ENCODE measurements at regions not wholly inside any gene's neighbourhood (a gene's known extent, or its start where the extent isn't known, plus 50 kb on each side); places are given as distances from the start of the nearest gene placed in this dataset.

DNA sequence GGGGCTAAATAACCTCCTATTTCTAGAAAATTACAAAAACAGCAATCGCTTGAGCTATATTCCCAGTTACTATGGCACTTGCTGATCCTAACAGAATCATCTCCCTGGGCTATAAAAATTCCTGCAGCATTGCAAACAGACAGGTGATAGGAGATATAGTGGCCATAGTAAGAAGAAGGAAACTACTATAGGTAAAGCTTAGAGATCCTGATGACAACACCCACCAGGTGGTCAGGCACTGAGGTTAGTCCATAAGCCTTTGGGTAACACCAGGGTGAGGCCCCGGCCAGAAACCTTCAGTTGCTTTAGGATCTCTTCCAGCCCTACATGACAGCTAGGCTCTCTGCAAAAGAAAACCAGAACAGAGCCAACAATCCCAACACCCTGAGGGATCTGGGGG is 197.9 kb upstream of the PPP1R2C start:
- ChIA-PET CTCF (no interaction called here), POLR2A (no interaction called here)
- peaks cover 2% of the 10 kb centered on the region for H3K9me3 Mint-ChIP-seq
- H3K36me3 Mint-ChIP-seq (ENCODE audit: low read depth) = no peaks in the 10 kb centered on the region
- intact Hi-C loops (cut with micrococcal nuclease) = no loop called here
- no peak for DNase-seq
- H3K27me3 Mint-ChIP-seq = no peaks in the 10 kb centered on the region
- TF ChIP-seq, protein P1, sequence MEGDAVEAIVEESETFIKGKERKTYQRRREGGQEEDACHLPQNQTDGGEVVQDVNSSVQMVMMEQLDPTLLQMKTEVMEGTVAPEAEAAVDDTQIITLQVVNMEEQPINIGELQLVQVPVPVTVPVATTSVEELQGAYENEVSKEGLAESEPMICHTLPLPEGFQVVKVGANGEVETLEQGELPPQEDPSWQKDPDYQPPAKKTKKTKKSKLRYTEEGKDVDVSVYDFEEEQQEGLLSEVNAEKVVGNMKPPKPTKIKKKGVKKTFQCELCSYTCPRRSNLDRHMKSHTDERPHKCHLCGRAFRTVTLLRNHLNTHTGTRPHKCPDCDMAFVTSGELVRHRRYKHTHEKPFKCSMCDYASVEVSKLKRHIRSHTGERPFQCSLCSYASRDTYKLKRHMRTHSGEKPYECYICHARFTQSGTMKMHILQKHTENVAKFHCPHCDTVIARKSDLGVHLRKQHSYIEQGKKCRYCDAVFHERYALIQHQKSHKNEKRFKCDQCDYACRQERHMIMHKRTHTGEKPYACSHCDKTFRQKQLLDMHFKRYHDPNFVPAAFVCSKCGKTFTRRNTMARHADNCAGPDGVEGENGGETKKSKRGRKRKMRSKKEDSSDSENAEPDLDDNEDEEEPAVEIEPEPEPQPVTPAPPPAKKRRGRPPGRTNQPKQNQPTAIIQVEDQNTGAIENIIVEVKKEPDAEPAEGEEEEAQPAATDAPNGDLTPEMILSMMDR (IDR thresholded peaks at IDR 0.05) = no peak
- no peak for ATAC-seq
- peaks cover 5% of the 10 kb centered on the region for H3K4me1 Mint-ChIP-seq (ENCODE audit: low read depth)
- H3K27ac Mint-ChIP-seq = no peak overlapping the region
- H3K4me3 Mint-ChIP-seq = no peak overlapping the region

DNA sequence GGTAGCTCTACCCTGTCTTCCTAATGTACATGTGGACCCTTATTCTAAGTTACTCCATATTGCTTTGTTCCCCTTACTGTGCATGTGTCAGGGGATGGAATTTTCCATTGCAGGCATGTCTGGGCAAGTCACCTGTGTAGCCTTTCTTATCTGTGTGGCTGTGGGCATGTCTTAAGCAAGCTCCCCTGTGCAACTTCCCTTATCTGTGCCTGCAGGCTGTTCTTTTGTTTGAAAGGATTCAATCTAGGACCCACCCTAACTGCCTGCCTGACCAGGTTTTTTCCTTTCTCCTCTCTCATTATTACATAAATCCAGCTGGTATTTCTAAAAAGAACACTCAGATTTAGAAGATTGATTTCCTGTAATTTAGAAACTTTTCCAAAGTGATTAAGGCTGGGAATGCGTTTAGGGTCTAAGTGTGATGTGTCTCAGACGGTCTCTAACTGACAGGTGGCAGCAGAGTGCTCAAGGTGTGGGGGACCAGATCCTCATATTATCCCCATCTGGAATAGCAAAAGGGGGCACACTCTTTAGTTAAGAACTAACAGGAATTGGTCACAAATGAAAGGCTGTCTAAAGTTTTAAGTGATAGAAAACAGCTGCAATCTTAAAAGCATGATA is 198.9 kb upstream of the PPP1R2C start:
- intact Hi-C loops (cut with micrococcal nuclease) = no loop called here
- DNase-seq = no peak
- no peaks in the 10 kb centered on the region for H3K36me3 Mint-ChIP-seq (ENCODE audit: low read depth)
- peaks cover 5% of the 10 kb centered on the region for H3K4me1 Mint-ChIP-seq (ENCODE audit: low read depth)
- H3K9me3 Mint-ChIP-seq = peaks cover 2% of the 10 kb centered on the region
- H3K27ac Mint-ChIP-seq = peak overlapping the region; percentile 20
- TF ChIP-seq, protein P1 (IDR thresholded peaks at IDR 0.05) = no peak
- no peak overlapping the region for H3K4me3 Mint-ChIP-seq
- CTCF ChIA-PET = no interaction called here
- POLR2A ChIA-PET = no interaction called here
- no peaks in the 10 kb centered on the region for H3K27me3 Mint-ChIP-seq
- ATAC-seq = no peak

DNA sequence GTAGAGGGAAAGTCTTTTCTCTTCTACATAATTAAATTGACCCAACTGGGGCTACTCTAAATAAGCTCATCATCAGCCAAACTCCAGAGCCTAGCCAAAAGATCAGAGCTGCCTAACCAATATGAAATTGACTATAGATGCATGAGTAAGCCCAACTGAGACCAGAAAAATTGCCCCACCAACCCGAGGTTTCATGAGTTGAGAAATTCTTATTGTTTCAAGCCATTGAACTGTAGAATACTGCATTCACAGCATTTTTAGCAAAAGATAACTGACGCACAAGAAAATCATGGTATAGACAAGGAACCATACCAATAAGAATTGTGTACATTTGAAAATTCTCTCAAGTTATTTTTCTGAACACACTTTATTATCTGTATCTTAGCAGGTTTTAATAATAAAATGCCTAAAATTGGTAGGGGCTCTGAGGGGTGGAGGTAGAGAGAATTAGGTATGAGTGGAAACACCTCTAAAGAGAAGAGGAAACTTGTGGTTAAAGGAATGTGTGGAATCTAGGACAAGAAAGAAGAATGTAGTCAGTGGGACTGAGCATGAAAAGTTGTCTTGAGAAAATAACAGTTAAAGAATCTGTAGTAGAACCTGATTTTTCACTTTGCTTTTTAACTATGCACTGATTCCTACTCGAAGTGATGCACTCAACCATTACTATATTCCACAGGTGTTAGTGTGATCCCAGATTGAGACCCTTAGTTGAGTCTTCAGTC is 200.9 kb upstream of the PPP1R2C start:
- CTCF ChIA-PET = no interaction called here
- TF ChIP-seq, protein P1 (IDR thresholded peaks at IDR 0.05) = no peak
- H3K4me1 Mint-ChIP-seq (ENCODE audit: low read depth) = peaks cover 5% of the 10 kb centered on the region
- H3K36me3 Mint-ChIP-seq (ENCODE audit: low read depth) = no peaks in the 10 kb centered on the region
- H3K4me3 Mint-ChIP-seq = no peak overlapping the region
- H3K9me3 Mint-ChIP-seq = peaks cover 1% of the 10 kb centered on the region
- H3K27ac Mint-ChIP-seq = no peak overlapping the region
- no peak for ATAC-seq
- POLR2A ChIA-PET = interaction anchor here (0.6 kb wide), 1 partner anchor 307 kb away, joined by 3 read pairs; no protein-coding TSS in a partner anchor
- no peak for DNase-seq
- H3K27me3 Mint-ChIP-seq = no peaks in the 10 kb centered on the region
- intact Hi-C loops (cut with micrococcal nuclease) = no loop called here

DNA sequence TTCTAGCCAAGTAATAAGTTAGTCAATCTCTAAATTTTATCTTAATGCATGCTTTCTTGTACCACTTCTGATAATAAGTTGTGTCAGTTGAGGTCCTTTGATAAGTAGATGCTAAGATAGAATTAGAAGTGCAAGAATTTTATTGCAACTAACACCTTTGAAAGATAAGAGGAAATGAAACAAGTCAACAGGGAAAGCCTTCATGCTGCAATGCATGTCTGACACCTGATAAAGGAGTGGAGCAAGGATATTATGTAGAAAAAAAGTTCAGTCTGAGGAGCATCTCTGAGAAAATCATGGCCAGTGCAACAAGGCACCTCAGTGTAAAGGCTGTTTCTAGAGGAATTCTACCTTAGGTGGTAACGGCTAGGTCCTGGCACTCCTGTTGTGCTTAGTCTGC is 210.7 kb upstream of the PPP1R2C start:
- Mint-ChIP-seq H3K9me3 (no peaks in the 10 kb centered on the region), H3K36me3 (ENCODE audit: low read depth) (no peaks in the 10 kb centered on the region), H3K4me1 (ENCODE audit: low read depth) (peaks cover 5% of the 10 kb centered on the region), H3K27me3 (no peaks in the 10 kb centered on the region), H3K27ac (no peak overlapping the region), H3K4me3 (no peak overlapping the region)
- ChIA-PET POLR2A (no interaction called here), CTCF (no interaction called here)
- ATAC-seq (no peak), DNase-seq (no peak)
- intact Hi-C loops (cut with micrococcal nuclease) = no loop called here
- TF ChIP-seq, protein P1 (IDR thresholded peaks at IDR 0.05) = no peak

DNA sequence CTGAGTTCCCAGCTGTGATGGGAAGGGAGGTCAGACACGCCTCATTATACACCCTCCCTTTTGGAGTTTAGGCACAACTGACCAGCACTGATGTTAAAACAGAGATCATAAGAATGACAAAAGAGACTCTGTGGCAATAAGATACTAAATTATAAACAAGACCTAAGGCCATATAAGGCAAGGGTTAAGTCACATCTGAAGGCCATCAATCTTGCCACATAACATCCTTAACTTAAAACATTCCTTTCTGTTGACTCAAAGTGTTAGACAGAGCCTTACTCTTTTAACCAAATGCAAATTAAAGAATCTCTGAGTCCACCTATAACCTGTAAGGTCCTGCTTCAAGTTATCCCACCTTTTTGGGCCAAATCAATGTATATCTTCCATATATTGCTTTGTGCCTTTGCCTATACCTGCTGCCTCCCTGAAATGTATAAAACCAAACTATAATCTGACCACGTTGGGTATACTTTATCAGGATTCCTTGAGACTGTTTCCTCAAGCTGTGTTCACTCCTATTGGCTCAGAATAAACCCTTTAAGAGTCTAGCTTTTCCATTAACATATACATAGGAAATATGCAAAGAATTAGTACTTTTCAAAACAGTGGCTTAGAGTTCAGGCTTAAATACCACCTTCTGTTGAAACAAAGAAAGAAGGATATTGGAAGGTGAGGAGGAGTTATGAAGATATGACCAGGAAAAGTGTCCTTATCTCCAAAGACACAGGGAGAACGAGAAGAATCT is 214.4 kb upstream of the PPP1R2C start:
- intact Hi-C loops (cut with micrococcal nuclease) = no loop called here
- no peaks in the 10 kb centered on the region for H3K9me3 Mint-ChIP-seq
- no peaks in the 10 kb centered on the region for H3K36me3 Mint-ChIP-seq (ENCODE audit: low read depth)
- no peak for DNase-seq
- H3K27me3 Mint-ChIP-seq = no peaks in the 10 kb centered on the region
- H3K4me3 Mint-ChIP-seq = no peak overlapping the region
- ChIA-PET POLR2A (no interaction called here), CTCF (no interaction called here)
- TF ChIP-seq, protein P1 (IDR thresholded peaks at IDR 0.05) = no peak
- H3K27ac Mint-ChIP-seq = no peak overlapping the region
- no peak for ATAC-seq
- H3K4me1 Mint-ChIP-seq (ENCODE audit: low read depth) = peaks cover 5% of the 10 kb centered on the region

Measured in activated CD8-positive, alpha-beta T cell treated with anti-CD3 and anti-CD28 coated beads for 36 hours (primary cell).